ENCODE measurements at regions not wholly inside any gene's neighbourhood (a gene's known extent, or its start where the extent isn't known, plus 50 kb on each side); places are given as distances from the start of the nearest gene placed in this dataset.
A peak's percentile ranks its signal among the peaks of the same experiment; 100 is the strongest.

DNA sequence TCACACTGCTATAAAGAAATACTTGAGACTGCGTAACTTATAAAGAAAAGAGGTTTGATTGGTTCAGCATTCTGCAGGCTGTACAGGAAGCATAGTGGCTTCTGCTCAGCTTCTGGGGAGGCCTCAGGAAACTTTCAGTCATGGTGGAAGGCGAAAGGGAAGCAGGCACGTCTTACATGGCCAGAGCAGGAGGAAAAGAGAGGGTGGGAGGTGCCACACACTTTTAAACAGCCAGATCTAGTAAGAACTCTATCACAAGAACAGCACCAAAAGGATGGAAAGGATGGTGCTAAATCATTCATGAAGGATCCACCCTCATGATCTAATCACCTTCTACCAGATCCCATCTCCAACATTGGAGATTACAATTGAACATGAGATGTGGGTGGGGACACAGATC, 145.5 kb upstream of the OSR1 start:
- no peak for DNase-seq (ENCODE audit: low spot score)

DNA sequence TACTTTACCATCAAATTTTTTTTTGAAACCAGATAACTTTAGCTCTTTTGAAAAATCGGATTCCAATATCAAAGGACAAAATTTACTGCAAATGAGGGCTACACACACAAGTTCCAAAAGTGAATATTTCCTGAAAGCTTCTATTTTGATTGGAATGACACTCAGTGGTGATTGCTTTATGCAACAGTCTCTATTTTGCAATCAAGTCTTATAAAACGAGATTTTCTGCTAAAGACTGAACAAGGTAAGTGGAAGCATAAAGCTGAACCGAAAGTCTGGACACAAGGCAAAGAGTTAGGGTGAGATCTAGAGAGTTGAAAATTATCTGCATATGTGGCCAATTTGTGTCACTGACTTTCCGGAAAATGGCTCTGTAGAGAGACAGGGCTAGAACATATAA, 145.0 kb upstream of the OSR1 start:
- no peak for DNase-seq (ENCODE audit: low spot score)

DNA sequence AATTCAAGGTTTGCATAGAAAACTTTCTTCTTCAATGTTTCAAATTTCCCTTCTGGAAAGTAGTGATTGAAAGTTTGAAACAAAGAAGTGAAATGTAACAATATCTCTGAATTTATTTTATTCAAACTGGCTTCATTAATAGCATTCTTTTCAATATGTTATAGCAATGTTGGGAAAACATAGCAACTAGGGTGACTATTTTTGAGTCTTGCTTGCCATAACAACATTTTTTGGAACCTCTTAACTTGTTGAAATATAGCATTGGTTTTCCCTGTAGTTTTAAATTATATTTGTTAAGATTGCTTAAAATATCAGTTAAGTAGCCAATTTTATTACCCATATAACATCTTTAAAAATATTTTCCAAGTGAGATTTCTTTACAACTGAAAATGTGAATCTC, 141.7 kb upstream of the OSR1 start:
- no peak for DNase-seq (ENCODE audit: low spot score)

DNA sequence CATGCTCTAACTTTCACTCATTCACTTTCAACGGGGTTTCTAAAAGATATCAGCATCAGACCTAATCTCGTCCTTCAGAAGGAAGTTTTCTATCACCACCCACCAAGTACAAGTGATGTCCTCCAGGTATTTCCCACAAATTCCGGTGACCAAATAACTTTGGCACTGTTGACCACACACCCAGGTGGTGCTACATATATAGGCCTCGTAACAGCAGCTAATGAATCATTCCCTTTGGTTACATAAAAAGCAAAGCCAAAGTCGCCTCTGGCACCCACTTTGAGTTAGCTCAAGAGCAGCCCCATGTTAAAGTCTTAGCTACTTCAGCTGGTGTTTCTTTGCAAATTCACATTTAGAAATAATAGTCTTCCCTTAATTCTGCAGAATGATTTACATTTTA, 138.2 kb upstream of the OSR1 start:
- no peak for DNase-seq (ENCODE audit: low spot score)

DNA sequence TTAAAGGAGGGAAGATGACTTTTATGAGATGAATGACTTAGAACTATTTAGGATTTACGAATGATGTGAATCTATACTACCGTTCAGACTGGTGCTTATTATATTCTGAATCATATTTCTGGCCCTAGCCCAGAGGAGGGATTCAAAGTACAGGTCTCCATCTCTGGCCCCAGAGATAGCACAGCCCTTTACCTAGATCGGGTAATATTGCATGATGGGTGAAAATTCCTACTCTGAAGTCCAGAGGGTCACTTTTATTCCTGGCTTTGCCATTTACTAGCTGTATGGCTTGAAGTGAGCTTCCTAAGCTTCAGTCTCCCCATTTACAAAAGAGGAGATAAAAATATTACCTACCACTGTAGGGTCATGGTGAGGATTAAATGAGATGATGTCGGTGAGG, 135.8 kb upstream of the OSR1 start:
- no peak for DNase-seq (ENCODE audit: low spot score)

DNA sequence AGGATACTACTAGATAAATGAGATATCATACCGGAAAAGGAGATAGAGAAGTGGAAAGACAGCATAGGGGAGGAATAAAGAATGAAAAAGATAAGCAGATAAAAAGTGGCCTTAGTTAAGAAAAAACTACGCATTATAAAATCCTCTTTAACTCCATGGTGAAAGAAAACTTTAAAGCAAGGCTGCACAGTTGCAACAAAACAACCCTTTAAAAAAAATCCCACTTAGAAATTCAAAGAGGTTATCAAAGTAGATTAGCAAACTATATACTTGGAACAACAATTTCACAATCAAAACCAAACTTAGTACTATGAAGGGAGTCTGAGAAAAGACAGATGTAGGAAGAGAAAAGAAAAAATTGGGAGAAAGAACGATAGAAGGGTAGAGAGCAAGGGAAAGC, 133.4 kb upstream of the OSR1 start:
- DNase-seq (ENCODE audit: low spot score), result no peak

DNA sequence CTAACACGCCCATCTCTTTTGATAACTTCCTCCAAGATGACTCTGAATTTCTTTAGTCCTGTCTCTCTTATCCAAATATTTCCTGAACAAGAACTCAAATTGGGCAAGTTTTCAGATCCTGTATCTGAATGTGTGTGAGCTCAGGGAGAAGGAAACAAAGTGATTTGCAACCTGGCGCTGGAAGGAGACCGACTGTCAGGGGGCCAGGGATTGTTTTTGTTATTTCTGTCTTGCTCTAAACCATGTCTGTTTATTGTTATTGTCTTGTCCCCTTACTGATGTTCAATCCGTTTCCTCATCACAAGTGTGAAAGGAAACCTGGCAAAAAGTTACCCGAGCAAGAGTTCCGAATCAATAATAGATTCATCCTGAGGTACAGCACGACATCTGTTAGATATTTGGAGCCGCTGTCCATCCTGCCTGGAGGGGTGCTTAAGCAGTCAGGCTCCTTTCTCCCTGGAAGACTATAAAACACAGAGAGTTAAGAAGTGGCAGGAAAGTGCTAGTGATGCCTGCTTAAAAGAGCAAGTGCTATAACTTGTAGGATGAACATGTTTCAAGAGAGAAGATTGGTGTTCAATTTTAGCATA, 132.5 kb upstream of the OSR1 start:
- DNase-seq (ENCODE audit: low spot score), result no peak

DNA sequence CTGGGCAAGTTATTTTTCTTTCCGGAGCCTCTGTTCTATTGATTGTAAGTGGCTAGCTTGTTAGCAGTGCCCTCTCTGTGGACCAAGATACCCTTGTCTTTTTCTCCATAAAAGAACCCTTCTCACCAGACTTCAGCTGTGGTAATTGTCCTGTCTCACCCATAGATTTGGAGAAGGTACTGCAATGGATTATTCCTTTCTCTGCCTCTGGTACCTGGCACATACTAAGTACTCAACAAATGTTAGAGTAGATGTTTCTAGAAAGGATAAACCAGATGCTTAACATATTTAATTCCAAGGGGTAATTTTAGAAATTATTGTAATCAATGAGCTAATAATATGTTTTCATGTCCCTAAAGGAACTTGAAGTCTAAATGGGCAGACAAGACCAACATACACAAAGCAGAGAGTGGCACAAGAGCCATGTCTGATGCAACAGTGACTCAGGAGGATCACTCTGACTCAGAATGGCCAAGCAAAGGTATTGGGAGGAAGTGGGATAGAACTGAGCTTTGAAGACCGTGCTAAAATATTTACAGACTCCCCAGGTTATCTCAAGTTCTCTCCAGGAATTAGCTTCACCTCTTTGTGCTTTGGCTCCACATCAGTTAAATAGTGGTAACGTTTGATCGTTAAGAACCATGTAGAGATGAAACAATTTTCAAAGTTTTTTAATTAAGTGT, 129.7 kb upstream of the OSR1 start:
- DNase-seq (ENCODE audit: low spot score), result no peak

DNA sequence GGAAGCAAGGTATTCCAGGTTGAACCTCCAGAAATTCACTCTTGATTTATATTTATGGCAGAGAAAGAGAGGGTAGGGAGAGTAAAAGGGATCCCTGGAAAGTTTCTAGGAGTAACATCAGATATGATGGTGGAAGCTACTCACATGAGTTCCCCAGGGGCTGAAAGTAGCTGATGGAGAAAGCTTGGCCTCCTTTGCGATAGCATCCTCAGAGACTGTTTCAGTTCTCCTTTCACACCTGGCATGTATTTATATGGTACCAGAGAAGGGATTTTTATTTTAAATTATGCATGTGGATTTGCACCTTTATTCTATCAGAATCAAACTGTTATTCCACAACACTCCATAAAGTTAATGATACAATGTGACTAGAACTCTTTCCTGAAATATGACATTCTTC, 126.3 kb upstream of the OSR1 start:
- DNase-seq (ENCODE audit: low spot score), result no peak

DNA sequence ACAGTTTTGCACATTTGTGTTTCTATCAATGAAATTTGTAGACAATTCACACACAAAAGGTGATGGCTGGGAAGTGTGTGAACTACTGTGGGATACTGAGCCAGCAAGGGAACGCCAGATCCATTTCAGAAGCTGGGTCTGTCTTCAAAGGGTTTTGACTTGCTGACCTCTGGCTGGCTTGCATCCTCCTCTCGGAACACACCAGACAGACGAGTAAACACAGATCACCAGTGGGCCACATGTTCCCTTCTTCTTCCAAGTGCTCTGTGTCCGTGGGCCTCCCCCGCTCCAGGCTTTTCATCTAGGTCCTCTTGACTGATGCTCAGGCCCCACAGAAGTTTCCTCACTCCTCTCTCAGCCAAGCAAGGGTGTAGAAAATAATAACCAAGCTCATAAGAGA, 122.2 kb upstream of the OSR1 start:
- no peak for DNase-seq (ENCODE audit: low spot score)

DNA sequence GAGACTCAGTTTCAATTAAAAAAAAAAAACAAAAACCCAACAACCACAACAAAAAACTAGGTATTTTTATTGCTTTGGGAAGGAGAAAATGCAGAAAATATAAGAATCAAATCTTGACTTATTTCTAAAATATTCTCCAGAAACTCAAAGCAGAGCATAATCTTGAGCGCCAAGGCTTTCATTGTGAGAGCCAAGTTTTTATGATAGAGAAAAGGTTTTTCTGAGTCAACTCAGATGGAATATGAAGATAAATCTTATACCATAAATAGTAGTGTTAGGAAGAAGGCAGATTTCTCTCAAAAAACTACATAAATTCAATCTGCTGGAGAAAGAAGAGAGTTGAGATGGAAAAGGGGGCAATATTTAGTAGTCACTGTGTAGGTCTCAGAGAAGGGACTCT, 121.2 kb upstream of the OSR1 start:
- DNase-seq (ENCODE audit: low spot score), result no peak

DNA sequence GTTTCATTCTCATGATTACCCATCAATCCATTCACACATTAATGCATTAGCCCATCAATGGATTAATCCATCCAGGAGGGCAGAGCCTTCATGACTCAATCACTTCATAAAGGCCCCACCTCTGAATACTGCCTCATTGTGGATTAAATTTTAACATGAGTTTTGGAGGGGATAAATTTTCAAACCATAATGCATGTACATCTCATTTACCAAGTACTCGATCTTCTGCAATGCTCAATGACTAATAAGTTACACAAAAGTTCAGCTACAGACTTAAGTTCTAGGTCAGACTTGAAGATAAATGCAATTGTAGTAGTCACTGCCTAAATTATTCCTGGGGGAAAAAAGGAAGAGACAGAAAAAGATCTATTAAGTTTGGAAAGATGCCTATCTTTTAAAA, 120.0 kb upstream of the OSR1 start:
- DNase-seq (ENCODE audit: low spot score), result no peak

DNA sequence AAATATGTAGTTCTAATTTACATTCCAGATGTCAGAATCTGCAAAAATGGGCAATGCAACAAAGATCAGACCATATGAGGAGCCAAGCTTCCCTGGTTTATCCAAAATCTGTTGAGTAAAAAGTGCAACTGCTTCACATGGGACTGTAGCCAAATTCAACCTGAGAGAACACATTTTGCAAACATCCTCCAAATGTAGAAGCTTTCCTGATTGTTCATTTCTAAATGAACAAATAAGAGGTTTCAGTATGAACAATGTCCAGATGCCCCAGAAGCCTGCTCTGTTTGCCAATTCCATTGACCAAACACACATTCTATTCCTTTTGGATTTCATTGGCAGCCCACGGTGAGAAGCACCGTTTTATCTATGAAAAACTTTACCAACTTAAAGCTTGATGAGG, 117.9 kb upstream of the OSR1 start:
- DNase-seq (ENCODE audit: low spot score), result no peak

DNA sequence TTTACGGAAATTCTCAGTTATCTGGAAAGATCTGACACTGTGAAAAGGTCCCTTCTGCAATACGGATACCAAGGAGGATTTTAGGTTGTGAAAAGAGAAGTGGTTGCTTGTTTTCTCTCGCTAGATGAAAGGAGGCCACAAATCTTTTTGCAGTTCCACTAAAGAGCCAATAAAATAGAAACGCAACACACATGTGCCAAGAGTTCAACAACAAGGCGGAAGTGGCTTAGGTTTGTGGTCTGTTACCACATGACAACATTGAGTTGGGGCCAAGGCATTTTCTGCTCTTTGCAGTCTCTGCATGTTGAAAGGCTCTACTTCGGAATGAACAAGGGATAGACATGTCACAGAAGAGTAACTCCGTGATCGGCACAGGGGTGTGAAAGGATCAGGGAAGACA, 115.7 kb upstream of the OSR1 start:
- no peak for DNase-seq (ENCODE audit: low spot score)

DNA sequence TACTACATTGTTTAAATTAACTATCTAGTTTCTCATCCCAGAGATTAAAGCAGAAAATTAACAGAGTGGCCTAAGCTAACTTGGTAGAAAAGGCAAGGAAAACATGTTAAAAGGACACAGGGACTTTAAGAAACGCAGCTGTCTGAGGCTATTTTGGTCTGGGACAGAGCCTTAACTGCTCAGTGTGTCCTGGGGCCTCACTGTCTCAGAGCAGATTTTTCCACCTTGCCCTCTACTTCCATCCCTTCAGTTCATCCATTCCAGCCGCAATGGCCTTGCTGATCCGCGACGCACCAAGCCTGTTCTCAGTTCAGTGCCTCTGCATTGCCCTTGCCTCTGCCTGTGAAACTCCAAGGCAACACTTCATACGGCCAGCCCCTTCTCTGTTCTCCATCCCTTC, 114.9 kb upstream of the OSR1 start:
- no peak for DNase-seq (ENCODE audit: low spot score)

DNA sequence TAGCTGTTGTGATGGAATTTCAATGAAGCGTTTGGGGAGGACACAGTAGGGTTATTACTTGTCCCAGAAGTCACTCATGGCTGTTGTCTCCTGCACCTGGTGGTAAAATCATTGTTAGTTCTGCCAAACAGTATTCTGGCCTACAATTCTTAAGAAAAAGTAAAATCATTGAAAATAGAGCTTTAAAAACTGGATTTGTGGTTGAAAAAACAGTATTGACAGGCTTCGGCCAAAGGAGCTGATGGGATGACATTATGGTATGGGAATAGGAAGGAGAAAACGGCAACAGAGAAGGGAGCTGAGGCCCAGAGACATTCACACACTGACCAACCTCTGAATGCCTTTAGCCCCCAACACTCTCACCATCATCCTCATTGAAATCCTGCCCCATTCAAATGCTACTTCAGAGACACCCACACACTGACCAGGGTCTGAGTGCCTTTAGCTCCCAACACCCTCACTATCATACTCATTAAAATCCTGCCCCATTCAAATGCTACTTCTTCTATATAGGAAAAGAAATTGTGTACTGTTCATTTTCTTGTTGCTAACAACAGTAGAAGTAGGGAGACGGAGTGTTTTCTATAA, 114.1 kb upstream of the OSR1 start:
- DNase-seq (ENCODE audit: low spot score), result no peak

DNA sequence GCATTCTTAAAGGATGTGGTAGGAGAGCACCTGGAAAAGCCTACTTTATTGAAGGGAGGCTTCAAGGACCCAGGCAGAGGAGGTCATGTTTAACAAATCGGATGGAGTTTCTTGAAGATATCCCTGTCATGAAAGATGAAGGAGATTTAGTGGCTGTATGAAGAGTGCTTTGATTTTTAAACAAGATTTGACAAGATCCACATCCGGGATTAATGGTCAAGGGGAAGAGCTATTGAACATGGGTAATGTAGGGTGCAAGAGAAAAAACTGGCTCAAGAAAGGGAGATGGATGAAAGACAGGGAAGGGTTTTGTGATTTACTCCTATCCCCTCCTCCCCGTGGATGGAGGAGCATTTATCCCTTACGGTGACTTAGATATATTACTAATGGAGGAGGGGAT, 113.1 kb upstream of the OSR1 start:
- DNase-seq (ENCODE audit: low spot score), result no peak

DNA sequence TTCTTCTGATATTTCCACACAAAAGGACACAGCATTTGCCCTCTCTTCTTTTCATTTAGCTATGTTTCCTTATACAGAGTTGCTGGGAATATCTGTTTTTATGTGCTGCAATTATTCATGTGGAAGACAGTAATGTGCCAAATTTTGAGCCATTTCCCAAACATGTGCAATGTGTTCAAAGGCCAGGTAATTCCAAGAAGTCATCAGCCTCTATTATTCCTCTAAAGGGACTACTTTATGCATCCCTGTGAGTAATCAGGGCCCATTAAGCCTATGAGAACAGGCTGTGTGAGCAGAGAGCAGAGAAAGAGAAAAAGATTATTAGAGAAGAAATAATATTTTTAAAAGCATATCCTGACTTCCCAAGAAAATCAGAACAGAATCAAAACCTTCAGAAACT, 107.6 kb upstream of the OSR1 start:
- no peak for DNase-seq (ENCODE audit: low spot score)

DNA sequence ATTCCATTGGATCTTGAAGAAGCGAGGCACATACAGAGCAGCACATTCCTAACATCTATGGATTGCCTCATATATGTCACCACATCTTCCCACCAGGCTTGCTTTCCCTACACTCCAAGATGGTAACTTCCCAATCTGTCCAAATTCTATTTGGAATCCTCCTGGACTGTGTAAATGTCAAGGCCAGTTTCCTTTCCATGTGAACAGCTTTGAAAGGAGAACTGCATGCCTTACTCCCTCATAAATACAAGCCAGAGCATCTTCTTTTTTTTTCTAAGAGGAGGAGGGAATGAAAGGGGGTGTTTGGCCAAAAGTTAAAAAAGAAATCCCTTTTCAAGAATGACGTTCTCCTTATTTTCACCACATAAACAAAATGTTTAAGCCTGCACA, 103.8 kb upstream of the OSR1 start:
- peak; percentile 6 for DNase-seq (ENCODE audit: low spot score)

DNA sequence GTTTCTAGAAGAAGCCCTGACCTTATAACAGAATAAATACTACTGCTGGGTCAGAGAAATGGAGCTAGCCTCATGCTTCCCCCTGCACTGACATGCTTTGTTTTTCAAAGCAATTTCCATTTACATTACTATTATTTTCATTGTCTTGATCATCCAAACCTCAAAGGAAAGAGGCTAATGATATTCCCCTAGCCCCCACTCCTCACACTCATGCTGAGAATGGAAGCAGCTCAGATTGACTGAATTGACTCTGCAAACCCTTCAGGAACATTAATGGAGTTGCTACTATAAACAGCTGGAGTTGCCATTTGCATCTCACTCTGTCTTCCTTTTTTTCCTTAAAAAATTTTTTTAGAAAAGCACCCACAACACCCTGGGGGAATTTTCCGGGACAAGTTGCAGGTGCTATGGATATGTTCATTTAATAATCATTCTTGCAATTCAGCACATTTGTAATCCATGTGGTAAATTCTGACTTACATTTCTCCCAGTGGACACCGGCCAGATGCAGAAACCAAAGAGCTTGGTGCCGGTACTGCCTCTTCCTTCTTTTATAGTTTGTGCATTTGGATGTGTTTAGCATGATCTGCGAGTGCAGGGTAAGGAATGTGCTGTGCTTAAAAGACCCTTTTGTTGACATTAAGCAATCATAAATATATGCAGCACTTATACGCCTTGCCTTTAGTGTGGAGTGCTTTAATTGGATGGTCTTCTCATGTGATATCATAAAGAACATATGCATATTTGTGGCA, 103.3 kb upstream of the OSR1 start:
- DNase-seq (ENCODE audit: low spot score), result no peak

DNA sequence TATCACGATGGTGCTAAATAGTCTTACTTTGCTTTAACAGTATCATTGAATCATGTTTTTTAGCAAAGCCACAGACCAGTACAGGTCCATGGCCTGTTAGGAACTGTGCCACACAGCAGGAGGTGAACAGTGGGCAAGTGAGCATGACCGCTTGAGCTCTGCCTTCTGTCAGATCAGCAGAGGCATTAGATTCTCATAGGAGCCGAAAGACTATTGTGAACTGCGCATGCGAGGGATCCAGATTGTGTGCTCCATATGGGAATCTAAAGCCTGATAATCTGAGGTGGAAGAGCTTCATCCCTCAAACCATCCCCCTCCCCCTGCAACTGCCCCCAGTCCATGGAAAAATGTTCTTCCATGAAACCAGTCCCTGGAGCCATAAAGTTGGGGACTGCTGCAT, 102.3 kb upstream of the OSR1 start:
- no peak for DNase-seq (ENCODE audit: low spot score)

DNA sequence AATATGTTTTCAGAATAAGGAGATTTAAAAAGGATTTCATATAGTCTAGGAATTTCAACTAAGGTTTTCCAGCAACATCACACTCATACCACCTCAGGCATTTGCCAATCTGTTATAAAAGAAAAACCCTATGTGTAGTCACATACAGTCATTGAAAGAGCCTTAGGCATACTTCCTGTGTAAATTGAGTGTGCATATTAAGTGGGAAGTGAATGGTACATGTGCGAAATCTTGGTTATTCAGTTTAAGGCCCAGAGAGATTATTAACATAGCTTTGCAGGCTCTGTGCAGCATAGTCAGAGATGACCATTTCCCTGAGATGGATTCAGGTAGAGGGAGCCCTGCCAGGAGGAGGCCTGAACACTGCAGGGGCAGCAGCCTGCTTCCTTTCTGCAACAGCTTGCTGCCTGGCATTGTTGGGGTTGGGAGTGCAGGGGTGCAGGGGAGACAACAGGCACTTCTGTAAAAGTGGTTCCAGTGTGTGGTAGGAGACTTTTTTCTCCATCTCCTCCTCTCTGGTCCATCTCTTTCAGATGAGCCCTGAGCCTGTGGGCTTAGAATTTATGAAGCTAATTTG, 100.1 kb upstream of the OSR1 start:
- no peak for DNase-seq (ENCODE audit: low spot score)

DNA sequence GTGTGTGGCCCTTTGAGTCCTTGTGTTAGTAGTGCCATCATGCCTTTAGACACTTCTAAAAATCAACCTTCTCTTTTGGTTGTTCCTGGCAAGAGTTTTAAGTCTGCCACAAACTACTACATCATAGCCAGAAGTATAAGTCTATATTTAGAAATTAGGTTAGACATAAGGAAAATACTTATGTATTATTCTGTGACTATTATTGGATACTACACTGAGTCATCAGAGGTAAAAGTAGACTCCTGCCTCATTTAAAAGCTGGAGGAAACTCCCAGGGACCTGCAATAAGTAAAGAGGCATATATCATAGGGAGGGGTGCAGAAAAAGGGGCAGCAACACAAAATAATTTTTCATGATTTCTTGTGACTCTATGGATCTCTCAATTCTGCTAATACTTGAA, 99.4 kb upstream of the OSR1 start:
- DNase-seq (ENCODE audit: low spot score), result no peak
